ENCODE measurements at regions not wholly inside any gene's neighbourhood (a gene's known extent, or its start where the extent isn't known, plus 50 kb on each side); places are given as distances from the start of the nearest gene placed in this dataset.
"Not testable (repeated sequence)": the region's sequence is repeated elsewhere in the genome, so short reads cannot be mapped to it uniquely, and the experiment has no call there.

DNA sequence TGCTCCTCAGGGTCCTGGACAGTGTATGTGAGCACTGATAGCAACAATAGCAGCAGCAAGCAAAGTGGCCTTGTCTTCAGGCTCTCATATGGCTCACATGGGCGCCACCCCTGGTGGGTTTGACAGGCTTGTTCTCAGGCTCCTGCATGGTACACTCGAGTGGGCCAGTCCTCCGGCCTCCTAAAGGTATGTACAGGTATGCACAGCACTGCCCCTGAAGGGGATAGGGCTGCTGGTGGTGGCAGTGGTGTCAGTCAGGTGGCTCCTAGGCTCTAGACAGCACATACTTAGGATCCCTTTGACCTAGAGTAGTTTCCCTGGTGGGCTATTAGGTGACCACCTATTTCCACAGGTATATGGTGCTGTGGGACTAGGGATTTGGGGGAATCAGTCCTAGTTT lies 79.8 kb downstream of the LGALS9B start:
- DNase-seq: not testable (repeated sequence)

DNA sequence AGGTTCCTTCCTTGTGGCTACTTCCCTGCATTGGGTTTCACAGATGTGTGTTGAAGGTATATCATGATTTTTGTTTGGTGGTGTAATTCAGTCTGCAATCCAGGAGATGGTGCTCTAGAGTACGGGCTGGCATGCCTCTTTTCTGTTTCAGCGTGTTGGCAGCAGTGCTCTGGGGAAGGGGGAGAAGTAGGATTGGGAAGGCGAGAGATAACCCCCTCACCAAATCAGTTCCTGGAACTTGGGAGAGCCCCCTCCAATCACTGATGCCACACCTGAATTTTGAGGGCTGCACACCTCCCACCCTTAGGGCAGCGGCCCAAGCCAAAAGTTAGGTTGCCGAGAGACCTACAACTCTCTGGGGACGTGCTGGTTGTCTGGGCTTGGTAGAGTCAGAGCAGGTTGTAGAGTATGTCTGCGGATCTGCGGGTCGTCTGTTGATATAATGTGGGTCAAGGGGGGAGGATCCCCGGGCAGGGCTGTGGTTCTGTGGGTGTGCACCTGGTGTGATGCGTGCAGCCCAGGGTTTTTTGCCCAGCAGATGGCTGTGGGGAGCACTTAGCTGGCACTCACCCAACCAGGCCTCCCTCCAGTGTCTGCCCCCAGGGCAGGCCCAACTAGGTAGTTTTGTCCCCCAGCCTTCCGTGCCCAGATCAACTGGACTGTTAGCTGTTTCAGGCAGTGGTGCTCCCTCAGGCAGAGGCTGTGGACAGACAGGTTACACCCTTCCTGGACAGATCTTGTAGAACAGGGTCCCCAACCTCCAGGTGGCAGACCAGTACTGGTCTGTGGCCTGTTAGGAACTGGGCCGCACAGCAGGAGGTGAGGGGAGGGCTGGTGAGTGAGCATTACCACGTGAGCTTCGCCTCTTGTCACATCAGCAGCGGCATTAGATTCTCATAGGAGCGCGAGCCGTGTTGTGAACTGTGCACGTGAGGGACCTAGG lies 85.7 kb downstream of the LGALS9B start:
- peak; percentile 46 for DNase-seq

DNA sequence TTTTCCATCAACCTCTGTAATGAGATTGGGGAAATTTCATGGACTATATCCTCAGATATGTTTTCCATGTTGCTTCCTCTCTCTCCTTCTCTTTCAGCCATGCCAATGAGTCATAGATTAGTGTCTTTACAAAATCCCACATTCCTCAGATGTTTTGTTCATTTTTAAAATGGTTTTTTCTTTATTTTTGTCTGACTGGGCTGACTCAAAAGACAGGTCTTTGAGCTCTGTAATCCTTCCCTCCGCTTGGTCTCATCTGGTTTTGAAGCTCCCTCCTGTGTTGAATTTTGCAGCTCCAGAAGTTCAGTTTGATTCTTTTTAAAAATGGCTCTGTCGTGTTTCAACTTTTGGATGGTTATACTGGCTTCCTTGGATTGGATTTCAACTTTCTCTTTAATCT lies 86.7 kb downstream of the LGALS9B start:
- DNase-seq: peak; percentile 58

DNA sequence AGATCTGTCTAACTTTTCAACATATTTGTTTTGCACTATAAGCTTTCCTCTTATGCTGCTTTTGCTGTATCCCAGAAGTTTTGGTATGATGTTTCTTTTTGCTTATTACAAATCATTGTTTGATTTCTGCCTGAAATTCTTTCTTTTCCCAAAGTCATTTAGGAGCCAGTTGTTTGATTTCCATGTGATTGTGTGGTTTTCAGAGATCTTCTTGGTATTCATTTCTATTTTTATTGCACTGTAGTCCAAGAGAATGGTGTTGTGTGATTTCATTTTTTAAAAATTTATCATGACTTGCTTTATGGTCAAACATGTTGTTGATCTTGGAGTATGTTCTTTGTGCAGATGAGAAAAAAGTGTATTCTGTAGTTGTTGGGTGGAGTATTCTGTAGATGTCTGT lies 88.1 kb downstream of the LGALS9B start:
- peak; percentile 11 for DNase-seq

DNA sequence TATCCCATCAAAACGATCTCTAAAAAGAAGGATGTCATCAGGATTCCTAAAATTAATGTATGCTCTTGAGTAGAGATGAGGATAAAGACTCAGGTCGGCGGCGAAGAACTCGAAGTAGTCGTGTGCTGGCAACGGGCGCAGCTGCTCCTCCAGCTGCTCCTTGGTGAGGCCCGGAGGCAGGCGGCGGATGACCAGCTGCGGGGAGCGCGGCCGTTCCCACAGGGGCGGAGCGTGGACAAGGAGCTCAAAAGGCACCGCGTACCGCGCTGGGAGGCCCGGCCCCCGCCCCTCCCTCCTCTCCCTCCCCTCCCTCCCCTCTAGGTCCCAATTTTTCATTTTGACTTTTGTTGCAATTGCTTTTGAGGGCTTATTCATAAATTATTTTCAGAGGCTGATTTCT lies 90.7 kb downstream of the LGALS9B start:
- DNase-seq: not testable (repeated sequence)

DNA sequence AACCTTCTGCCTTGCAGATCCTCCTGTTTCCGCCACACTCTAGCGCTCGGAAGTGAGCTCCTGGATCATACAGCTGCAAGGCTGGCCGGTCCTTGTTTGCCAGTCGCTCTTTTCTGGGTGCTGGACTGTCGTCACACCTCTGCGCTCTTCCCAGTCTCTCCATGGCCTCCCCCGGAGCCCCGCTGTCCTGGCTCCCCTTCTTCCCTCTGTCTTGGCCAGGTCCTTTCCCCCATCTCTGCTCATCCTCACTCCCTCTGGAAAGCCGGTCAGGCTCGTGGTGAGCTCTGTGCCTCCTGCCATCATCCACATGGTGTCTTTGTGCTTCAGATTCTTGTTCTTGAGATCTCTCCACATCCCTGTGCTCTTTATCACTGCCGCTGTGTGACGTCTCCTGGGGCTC lies 91.6 kb downstream of the LGALS9B start:
- not testable (repeated sequence) for DNase-seq
